A673 (cell line): ENCODE measurements at regions not wholly inside any gene's neighbourhood (a gene's known extent, or its start where the extent isn't known, plus 50 kb on each side); places are given as distances from the start of the nearest gene placed in this dataset.

Experiments used
- BruUV-seq: library from RNA; stranded (reverse); fragments of 400-500 nt; replicated peaks from 2 replicates; lab custom pipeline; 2021; lab: Mats Ljungman, UMichigan
- CTCF ChIA-PET: fragments of 300-600 bp; sonication (Branson Sonifier 250); formaldehyde crosslinking; loops from one replicate; lab custom pipeline; 2022; ENCODE audit warnings: antibody characterized with exemption; lab: Charles Lee
- POLR2A ChIA-PET: fragments of 300-600 bp; sonication (Branson Sonifier 250); formaldehyde crosslinking; loops from one replicate; lab custom pipeline; 2022; ENCODE audit warnings: antibody characterized with exemption; ENCODE audit not compliant: low non-redundant PET; lab: Charles Lee
- DNase-seq: peaks from one replicate; pipeline ENCODE4 v3.0.0-alpha.2; 2015; ENCODE audit warnings: low spot score
- H3K27ac ChIP-seq: fragments of 200-600 bp; sonication (generic); 2 replicates; pipeline ENCODE4 v1.5.1; 2016; ENCODE audit warnings: mixed run types, low read depth, mild to moderate bottlenecking, mixed read lengths, antibody characterized with exemption, low read length; ENCODE audit not compliant: poor library complexity, severe bottlenecking
- H3K27me3 ChIP-seq: fragments of 200-600 bp; sonication (generic); replicated peaks from 2 replicates; pipeline ENCODE4 v1.6.1; 2017; ENCODE audit warnings: mixed run types, low read depth, mild to moderate bottlenecking, mixed read lengths, antibody characterized with exemption, low read length; ENCODE audit not compliant: insufficient read depth, poor library complexity
- H3K36me3 ChIP-seq: fragments of 200-600 bp; sonication (generic); 2 replicates; pipeline ENCODE4 v1.6.1; 2016; ENCODE audit warnings: mixed run types, mild to moderate bottlenecking, mixed read lengths, antibody characterized with exemption, low read length; ENCODE audit not compliant: insufficient read depth, poor library complexity, severe bottlenecking
- H3K4me1 ChIP-seq: fragments of 200-600 bp; sonication (generic); 2 replicates; pipeline ENCODE4 v1.6.1; 2017; ENCODE audit warnings: mixed run types, mild to moderate bottlenecking, mixed read lengths, antibody characterized with exemption, low read length; ENCODE audit not compliant: insufficient read depth, poor library complexity, severe bottlenecking
- H3K4me3 ChIP-seq: fragments of 200-600 bp; sonication (generic); 2 replicates; pipeline ENCODE4 v1.5.1; 2016; ENCODE audit warnings: low read depth, mixed run types, mild to moderate bottlenecking, mixed read lengths, low read length; ENCODE audit not compliant: poor library complexity, severe bottlenecking
- H3K9me3 ChIP-seq: fragments of 200-600 bp; sonication (generic); 2 replicates; pipeline ENCODE4 v1.6.1; 2016; ENCODE audit warnings: mixed run types, low read depth, mild to moderate bottlenecking, mixed read lengths, antibody characterized with exemption, low read length; ENCODE audit not compliant: poor library complexity, severe bottlenecking
- CTCF ChIP-seq: fragments of 300-800, 200-600 bp; sonication (generic); conservative IDR thresholded peaks from 2 replicates; pipeline ENCODE4 v1.5.1; 2017; ENCODE audit warnings: low read depth, mild to moderate bottlenecking, antibody characterized with exemption, low read length, moderate library complexity, mixed read lengths
- EZH2 ChIP-seq: fragments of 200-600 bp; sonication (generic); IDR thresholded peaks from 2 replicates; pipeline ENCODE4 v1.6.1; 2017; ENCODE audit warnings: borderline replicate concordance, low read depth, mild to moderate bottlenecking, mixed read lengths, antibody characterized with exemption, low read length; ENCODE audit not compliant: poor library complexity, severe bottlenecking
- intact Hi-C: fragments of 100-400 bp; cut with micrococcal nuclease; formaldehyde crosslinking; loops from one replicate; pipeline ENCODE4 v1.10.0; 2022; ENCODE audit not compliant: unreplicated experiment

GRCh38 chr14:53847057-53847456 lies 109.6 kb downstream of the BMP4 start:
- intact Hi-C loops, result no loop called here

GRCh38 chr14:53845813-53846693 lies 110.6 kb downstream of the BMP4 start:
- H3K27me3 ChIP-seq, result peaks cover 3% of the 10 kb centered on the region
- no peaks in the 10 kb centered on the region for H3K9me3 ChIP-seq
- no peak overlapping the region for H3K4me3 ChIP-seq
- POLR2A ChIA-PET, result no interaction called here
- intact Hi-C loops, result no loop called here
- CTCF ChIA-PET, result no interaction called here
- no peak for DNase-seq
- TF ChIP-seq CTCF (no peak), EZH2 (no peak)
- no TSS peak for BruUV-seq
- no peak overlapping the region for H3K27ac ChIP-seq
- no peaks in the 10 kb centered on the region for H3K4me1 ChIP-seq
- H3K36me3 ChIP-seq, result no peaks in the 10 kb centered on the region

More at GRCh38 chr14:53847057-53847456, 109.6 kb downstream of the BMP4 start:
- no peak for DNase-seq
- POLR2A ChIA-PET, result no interaction called here
- no peaks in the 10 kb centered on the region for H3K36me3 ChIP-seq
- CTCF ChIA-PET, result no interaction called here
- no peak overlapping the region for H3K27ac ChIP-seq
- no peak overlapping the region for H3K4me3 ChIP-seq
- no TSS peak for BruUV-seq
- peaks cover 3% of the 10 kb centered on the region for H3K27me3 ChIP-seq
- TF ChIP-seq EZH2, result no peak
- no peak for TF ChIP-seq CTCF
- H3K9me3 ChIP-seq, result no peaks in the 10 kb centered on the region
- H3K4me1 ChIP-seq, result no peaks in the 10 kb centered on the region

DNA sequence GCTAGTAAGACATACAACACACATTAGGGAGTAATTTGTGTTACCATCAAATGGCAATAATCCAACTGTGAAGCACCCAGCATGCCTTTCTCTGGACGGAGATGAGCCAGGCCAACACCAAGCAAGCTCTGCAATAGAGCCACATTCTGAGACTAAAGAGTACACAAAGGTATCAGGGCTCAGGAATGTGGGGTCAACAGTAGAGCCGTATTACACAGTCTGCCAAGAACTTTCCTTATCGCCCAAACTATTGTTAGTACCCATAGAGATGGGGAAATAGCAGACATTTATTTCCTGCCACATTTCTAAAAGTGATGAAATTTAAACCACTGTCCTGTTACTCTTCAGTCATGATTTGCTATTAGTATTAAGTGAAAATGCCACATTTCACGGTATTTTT lies 113.7 kb downstream of the BMP4 start:
- ChIA-PET CTCF (no interaction called here), POLR2A (no interaction called here)
- BruUV-seq, result no TSS peak
- H3K9me3 ChIP-seq, result no peaks in the 10 kb centered on the region
- H3K36me3 ChIP-seq, result no peaks in the 10 kb centered on the region
- no peak for DNase-seq
- H3K4me3 ChIP-seq, result no peak overlapping the region
- H3K27me3 ChIP-seq, result peaks cover 3% of the 10 kb centered on the region
- intact Hi-C loops, result no loop called here
- H3K27ac ChIP-seq, result no peak overlapping the region
- TF ChIP-seq CTCF, result no peak
- no peak for TF ChIP-seq EZH2
- H3K4me1 ChIP-seq, result no peaks in the 10 kb centered on the region
